VCaP (cell line): ENCODE measurements at regions not wholly inside any gene's neighbourhood (a gene's known extent, or its start where the extent isn't known, plus 50 kb on each side); places are given as distances from the start of the nearest gene placed in this dataset.

Experiments
- H3K27ac ChIP-seq: fragments of 450-650 bp; 2 replicates; pipeline ENCODE4 v1.5.1; 2017
- CTCF ChIP-seq: fragments of 450-650 bp; conservative IDR thresholded peaks from 2 replicates; pipeline ENCODE4 v1.5.1; 2017; ENCODE audit warnings: mild to moderate bottlenecking, moderate library complexity

- no peak for TF ChIP-seq CTCF
- H3K27ac ChIP-seq = no peak overlapping the region
Measured at GRCh38 chr10:21281765-21282484, 243.6 kb downstream of the SKIDA1 start.

GRCh38 chr10:21280971-21281572, 244.4 kb downstream of the SKIDA1 start:
- no peak overlapping the region for H3K27ac ChIP-seq

GRCh38 chr10:21280037-21280436, 245.4 kb downstream of the SKIDA1 start:
- no peak overlapping the region for H3K27ac ChIP-seq
- no peak for TF ChIP-seq CTCF

More at GRCh38 chr10:21280971-21281572, 244.4 kb downstream of the SKIDA1 start:
- no peak for TF ChIP-seq CTCF

GRCh38 chr10:21279217-21279575, 246.3 kb downstream of the SKIDA1 start:
- no peak overlapping the region for H3K27ac ChIP-seq
- no peak for TF ChIP-seq CTCF

GRCh38 chr10:21278491-21279216, 246.8 kb downstream of the SKIDA1 start:
- TF ChIP-seq CTCF = peak; percentile 75
- H3K27ac ChIP-seq = no peak overlapping the region

- H3K27ac ChIP-seq = no peak overlapping the region
- no peak for TF ChIP-seq CTCF
Measured at GRCh38 chr10:21273400-21273968, 252.0 kb downstream of the SKIDA1 start.
